GM10266 (cell line): ENCODE measurements at regions not wholly inside any gene's neighbourhood (a gene's known extent, or its start where the extent isn't known, plus 50 kb on each side); places are given as distances from the start of the nearest gene placed in this dataset.

Experiments used
- DNase-seq: peaks from one replicate; pipeline ENCODE4 v3.0.0; 2012; ENCODE audit errors: extremely low spot score
- TF ChIP-seq, protein P1 (sequence below): IDR thresholded peaks from 2 replicates; pipeline ENCODE4 v1.5.1; 2012; ENCODE audit warnings: mild to moderate bottlenecking, low read depth; ENCODE audit not compliant: control insufficient read depth, insufficient read depth; ENCODE audit errors: missing control alignments

DNA sequence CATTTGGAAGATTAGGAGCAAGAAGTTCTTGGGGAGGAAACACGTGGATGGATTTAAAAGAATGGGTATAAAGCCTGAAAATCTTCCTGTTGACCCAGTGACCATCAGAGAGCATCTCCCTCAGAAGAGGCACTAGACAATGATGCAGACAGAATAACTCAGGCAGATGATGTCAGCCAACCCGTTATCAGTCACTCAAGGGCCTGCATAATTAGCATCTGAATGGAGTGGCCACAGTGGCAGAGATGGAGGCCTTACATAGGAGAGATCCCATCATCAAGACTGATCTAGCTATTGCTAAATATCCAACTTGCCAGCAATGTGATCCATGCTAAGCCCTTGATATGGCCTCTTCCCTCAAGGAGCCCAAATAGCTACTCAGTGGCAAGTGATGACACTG, 70.7 kb upstream of the CD82 start:
- DNase-seq = no peak
- TF ChIP-seq, protein P1, sequence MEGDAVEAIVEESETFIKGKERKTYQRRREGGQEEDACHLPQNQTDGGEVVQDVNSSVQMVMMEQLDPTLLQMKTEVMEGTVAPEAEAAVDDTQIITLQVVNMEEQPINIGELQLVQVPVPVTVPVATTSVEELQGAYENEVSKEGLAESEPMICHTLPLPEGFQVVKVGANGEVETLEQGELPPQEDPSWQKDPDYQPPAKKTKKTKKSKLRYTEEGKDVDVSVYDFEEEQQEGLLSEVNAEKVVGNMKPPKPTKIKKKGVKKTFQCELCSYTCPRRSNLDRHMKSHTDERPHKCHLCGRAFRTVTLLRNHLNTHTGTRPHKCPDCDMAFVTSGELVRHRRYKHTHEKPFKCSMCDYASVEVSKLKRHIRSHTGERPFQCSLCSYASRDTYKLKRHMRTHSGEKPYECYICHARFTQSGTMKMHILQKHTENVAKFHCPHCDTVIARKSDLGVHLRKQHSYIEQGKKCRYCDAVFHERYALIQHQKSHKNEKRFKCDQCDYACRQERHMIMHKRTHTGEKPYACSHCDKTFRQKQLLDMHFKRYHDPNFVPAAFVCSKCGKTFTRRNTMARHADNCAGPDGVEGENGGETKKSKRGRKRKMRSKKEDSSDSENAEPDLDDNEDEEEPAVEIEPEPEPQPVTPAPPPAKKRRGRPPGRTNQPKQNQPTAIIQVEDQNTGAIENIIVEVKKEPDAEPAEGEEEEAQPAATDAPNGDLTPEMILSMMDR = no peak

DNA sequence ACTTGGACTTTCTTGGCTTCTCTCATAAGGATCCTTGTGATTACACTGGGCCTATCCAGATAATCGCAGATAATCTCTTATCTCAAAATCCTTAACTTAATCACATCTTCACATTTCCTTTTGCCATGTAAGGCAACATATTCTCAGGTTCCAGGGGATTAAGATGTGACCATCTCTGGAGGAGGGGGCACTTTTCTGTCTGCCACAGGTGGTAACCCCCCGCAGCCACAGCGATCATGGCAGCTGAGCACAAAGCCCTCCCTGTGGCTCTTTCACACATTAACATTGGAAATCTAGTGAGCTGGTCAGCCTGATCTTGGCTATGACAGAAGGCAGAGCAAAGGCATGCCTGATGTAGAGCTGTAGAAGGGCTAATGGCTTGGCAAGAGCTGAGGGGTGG, 69.1 kb upstream of the CD82 start:
- TF ChIP-seq, protein P1 = no peak
- no peak for DNase-seq

DNA sequence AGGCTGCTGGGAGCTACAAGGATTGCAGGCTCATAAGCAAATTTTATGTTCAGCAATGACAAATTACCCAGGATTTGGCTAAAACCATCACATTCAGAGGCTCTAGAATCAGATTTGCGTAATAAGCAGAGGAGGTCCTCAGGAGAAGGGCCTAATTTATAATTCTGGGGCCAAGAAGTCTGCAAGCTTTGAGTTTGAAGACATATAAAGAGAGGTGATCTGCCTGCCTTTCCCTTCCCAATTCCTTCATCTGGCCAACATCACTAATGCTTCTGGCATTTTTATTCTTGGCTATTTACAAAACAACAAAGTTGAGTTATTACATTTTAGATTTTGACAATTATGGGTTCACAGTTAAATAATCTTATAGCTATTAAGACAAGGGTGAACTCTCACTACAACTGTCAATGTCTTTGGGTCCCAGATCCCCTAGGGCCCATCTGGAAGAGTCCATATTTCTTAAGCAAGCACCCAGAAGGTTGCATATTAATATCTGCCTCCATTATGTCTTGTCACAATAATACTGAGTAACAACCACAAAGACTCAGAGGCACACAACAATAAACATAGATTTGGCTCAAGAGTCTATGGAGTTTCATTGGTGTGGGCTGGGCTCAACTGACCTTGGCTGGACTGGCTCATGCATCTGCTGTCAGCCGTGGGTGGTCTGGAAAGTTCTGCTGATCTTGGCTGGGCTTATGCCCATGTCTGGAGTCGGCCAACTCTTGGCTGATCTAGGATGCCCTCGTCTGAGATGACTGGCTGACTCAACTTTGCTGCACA, 67.2 kb upstream of the CD82 start:
- DNase-seq = no peak
- TF ChIP-seq, protein P1 = no peak

DNA sequence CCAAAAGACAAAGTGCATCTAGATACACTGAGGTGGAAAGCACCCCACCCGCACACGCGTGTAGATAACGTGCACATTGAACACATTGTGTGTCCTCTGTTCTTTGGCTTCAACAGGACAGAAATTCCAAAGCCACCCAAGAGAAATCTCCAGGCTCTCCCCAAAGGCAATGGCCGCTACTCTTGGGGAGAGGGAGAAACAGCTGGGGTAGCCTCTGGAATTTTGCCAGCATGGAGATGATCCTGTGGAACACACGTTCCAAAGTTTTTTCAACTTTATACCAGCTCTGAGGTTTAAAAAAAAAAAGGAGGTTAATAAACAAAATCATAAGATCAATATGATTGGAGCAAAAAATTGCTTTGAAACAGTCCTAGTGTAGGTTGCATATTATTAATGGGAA, 63.0 kb upstream of the CD82 start:
- DNase-seq = no peak
- TF ChIP-seq, protein P1 = no peak

DNA sequence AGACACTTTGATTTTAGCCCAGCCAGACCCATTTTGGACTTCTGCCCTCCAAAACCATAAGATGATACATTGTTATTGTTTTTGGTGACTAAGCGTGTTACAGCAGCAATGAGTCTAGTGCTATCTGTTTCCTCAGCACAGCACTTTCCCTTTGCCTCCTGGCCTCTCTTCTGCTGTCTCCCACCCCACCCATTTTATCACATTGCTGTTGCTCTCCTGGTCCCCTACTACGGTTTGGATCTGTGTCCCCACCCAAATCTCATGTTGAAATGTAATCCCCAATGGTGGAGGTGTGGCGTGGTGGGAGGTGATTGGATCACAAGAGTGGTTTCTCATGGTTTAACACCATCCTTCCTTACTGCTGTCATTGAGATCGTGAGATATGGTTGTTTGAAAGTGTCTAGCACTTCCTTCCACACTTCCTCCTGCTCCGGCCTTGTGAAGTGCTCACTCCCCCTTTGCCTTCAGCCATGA, 59.8 kb upstream of the CD82 start:
- no peak for DNase-seq
- TF ChIP-seq, protein P1 = no peak

DNA sequence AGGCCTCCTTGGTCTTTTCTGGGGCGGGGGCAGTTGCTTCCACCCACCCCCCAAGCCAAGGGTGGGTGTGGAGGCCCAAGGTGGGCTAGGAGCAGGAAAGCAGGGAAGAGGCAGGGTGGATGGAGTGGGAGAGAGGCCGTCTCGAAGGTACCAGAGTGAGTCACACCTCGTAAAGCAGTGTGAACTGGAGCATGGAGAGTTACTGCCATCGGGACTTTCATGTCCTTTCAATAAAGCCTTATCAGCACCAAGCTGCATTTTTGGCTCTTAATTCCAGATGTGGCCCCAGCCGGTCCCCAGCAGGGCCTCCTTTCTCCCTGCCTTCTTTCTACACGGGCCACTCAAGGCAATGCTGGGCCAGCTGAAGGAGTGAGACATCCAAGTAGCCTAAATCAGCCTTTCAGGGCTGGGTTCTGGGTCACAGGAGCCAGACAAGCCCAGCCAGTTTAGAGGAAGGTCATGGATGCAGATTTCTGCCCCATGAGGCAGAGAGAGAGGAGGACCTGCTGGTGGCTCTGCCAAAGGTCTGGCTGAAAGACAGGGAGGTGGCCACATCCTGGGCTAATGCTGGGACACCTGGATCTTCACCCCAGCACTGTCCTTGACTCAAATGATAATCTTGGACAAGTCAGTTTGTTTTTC, 59.0 kb upstream of the CD82 start:
- DNase-seq = no peak
- TF ChIP-seq, protein P1 = no peak

DNA sequence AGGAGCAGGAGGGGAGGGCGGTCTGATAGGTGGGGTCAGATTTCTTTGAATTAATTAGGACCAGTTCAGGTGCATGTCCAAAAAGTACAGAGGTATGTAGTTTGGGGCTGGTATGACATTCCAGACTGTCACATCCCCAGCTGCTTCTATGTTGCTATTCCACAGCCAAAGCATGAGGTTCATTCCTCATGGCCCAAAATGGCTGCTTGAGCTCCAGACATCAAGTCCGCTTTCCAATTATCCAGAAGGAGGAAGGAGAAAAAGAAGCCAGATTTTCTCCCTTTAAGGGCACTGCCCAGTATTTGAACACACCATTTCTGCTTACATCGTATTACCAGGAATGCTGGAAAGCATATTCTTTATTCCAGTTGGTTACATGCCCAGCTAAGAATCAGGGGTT, 58.0 kb upstream of the CD82 start:
- TF ChIP-seq, protein P1 = no peak
- DNase-seq = no peak
